Mesendoderm (in vitro differentiated cells): ENCODE measurements at regions not wholly inside any gene's neighbourhood (a gene's known extent, or its start where the extent isn't known, plus 50 kb on each side); places are given as distances from the start of the nearest gene placed in this dataset.
A peak's percentile ranks its signal among the peaks of the same experiment; 100 is the strongest.

Experiments used
- DNase-seq: peaks from one replicate; pipeline ENCODE4 v3.0.0; 2013
- H2AK5ac ChIP-seq: 2 replicates; pipeline ENCODE4 v1.6.1; 2013; ENCODE audit warnings: low read length, inconsistent platforms
- H2BK120ac ChIP-seq: 2 replicates; pipeline ENCODE4 v1.6.1; 2013; ENCODE audit warnings: low read depth, mild to moderate bottlenecking, low read length, moderate library complexity, mixed read lengths
- H2BK15ac ChIP-seq: replicated peaks from 2 replicates; pipeline ENCODE4 v1.6.1; 2013; ENCODE audit warnings: low read depth, mild to moderate bottlenecking, moderate library complexity
- H2BK5ac ChIP-seq: 2 replicates; pipeline ENCODE4 v1.6.1; 2013; ENCODE audit warnings: low read length, inconsistent platforms
- H3K18ac ChIP-seq: 2 replicates; pipeline ENCODE4 v1.6.1; 2013; ENCODE audit warnings: mild to moderate bottlenecking, low read length, mixed read lengths
- H3K23ac ChIP-seq: one replicate; pipeline ENCODE4 v1.6.1; 2013; ENCODE audit warnings: low read length
- H3K27ac ChIP-seq: 2 replicates; pipeline ENCODE4 v1.5.1; 2013; ENCODE audit warnings: low read depth, mild to moderate bottlenecking, inconsistent platforms, low read length, moderate library complexity
- H3K27me3 ChIP-seq: 2 replicates; pipeline ENCODE4 v1.6.1; 2013; ENCODE audit warnings: low read length, control low read depth, mild to moderate bottlenecking, inconsistent platforms; ENCODE audit not compliant: insufficient read depth, poor library complexity
- H3K36me3 ChIP-seq: 2 replicates; pipeline ENCODE4 v1.6.1; 2013; ENCODE audit warnings: low read length, inconsistent platforms; ENCODE audit not compliant: control insufficient read depth, insufficient read depth
- H3K4ac ChIP-seq: one replicate; pipeline ENCODE4 v1.6.1; 2013; ENCODE audit warnings: low read depth, mild to moderate bottlenecking, low read length, moderate library complexity
- H3K4me1 ChIP-seq: 2 replicates; pipeline ENCODE4 v1.6.1; 2013; ENCODE audit warnings: low read depth, low read length, inconsistent platforms; ENCODE audit not compliant: control insufficient read depth
- H3K4me2 ChIP-seq: 2 replicates; pipeline ENCODE4 v1.6.1; 2013; ENCODE audit warnings: low read length
- H3K4me3 ChIP-seq: 2 replicates; pipeline ENCODE4 v1.5.1; 2013; ENCODE audit warnings: mild to moderate bottlenecking, low read length
- H3K56ac ChIP-seq: one replicate; pipeline ENCODE4 v1.6.1; 2013; ENCODE audit warnings: low read length
- H3K79me1 ChIP-seq: 2 replicates; pipeline ENCODE4 v1.6.1; 2013; ENCODE audit warnings: low read length, inconsistent platforms
- H3K79me2 ChIP-seq: 2 replicates; pipeline ENCODE4 v1.6.1; 2013; ENCODE audit warnings: mild to moderate bottlenecking, low read length; ENCODE audit not compliant: control insufficient read depth, insufficient read depth
- H3K9ac ChIP-seq: 2 replicates; pipeline ENCODE4 v1.6.1; 2013; ENCODE audit warnings: low read length, inconsistent platforms
- H4K5ac ChIP-seq: one replicate; pipeline ENCODE4 v1.6.1; 2013; ENCODE audit warnings: low read length
- H4K8ac ChIP-seq: one replicate; pipeline ENCODE4 v1.6.1; 2013; ENCODE audit warnings: low read depth, mild to moderate bottlenecking, control low read depth, low read length, moderate library complexity
- WGBS: extraction: QIAGEN DNeasy Blood & Tissue Kit; methylation state at CpG from one replicate; pipeline ENCODE4 v1.1.7; 2013; ENCODE audit warnings: low lambda C conversion rate, missing lambda C conversion rate; ENCODE audit not compliant: insufficient coverage; ENCODE audit errors: extremely low coverage; 5-methylcytosine and 5-hydroxymethylcytosine counted together

DNA sequence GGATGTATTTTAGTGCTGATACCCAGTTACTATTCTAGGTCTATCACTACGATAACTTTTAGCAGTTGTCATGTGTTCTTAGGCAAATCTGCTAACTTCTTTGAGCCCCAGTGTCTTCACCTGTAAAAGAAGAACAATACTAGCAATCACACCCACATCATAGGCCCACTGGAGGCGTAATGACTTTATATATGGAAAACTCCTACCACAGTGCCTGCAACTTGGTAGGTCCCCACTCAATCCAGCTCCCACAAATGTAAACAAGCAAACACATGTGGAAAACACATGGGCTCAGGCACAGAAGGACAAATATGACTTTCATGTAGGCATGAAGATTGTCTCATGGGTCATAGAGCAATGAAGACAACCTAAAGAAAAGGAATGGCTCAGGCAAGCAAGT is 115.8 kb downstream of the TBX19 start:
- Histone ChIP-seq H3K4me1 (peaks cover 1% of the 10 kb centered on the region), H3K4me2 (no peak overlapping the region), H3K4me3 (no peak overlapping the region), H3K9ac (no peak overlapping the region), H2AK5ac (no peak overlapping the region), H2BK15ac (no peak overlapping the region), H4K5ac (no peak overlapping the region), H3K4ac (no peak overlapping the region), H3K36me3 (no peaks in the 10 kb centered on the region), H3K18ac (no peak overlapping the region), H3K27me3 (no peaks in the 10 kb centered on the region), H3K27ac (no peak overlapping the region), H2BK120ac (no peak overlapping the region), H2BK5ac (no peak overlapping the region), H3K23ac (no peak overlapping the region), H3K79me2 (no peaks in the 10 kb centered on the region), H3K56ac (no peak overlapping the region), H4K8ac (no peak overlapping the region), H3K79me1 (no peaks in the 10 kb centered on the region)
- WGBS, result no CpG with 5 or more reads among the region's 2 CpGs
- no peak for DNase-seq

DNA sequence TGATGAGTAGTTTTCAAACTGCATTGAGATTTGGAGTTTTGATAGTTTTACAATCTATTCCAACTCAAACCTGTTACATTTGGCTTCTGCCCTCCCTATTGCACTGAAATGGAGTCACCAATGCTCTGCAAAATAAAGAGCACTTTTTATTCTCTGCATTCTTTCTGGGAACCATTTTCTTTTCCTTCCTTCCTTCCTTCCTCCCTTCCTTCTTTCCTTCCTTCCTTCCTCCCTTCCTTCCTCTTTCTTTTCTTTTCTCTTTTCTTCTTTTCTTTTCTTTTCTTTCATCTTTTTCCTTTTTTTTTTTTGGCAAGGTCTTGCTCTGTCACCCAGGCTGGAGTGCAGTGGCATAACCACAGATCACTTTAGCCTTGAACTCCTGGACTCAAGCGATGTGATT is 114.2 kb downstream of the TBX19 start:
- Histone ChIP-seq H2BK120ac (no peak overlapping the region), H2BK5ac (no peak overlapping the region), H3K79me1 (no peaks in the 10 kb centered on the region), H3K9ac (no peak overlapping the region), H3K4ac (no peak overlapping the region), H4K8ac (no peak overlapping the region), H3K27me3 (no peaks in the 10 kb centered on the region), H3K4me2 (no peak overlapping the region), H2BK15ac (no peak overlapping the region), H3K23ac (no peak overlapping the region), H3K56ac (no peak overlapping the region), H3K4me3 (no peak overlapping the region), H3K18ac (no peak overlapping the region), H2AK5ac (no peak overlapping the region), H3K36me3 (no peaks in the 10 kb centered on the region), H4K5ac (no peak overlapping the region), H3K4me1 (peaks cover 1% of the 10 kb centered on the region), H3K27ac (no peak overlapping the region), H3K79me2 (no peaks in the 10 kb centered on the region)
- WGBS, result no CpG with 5 or more reads among the region's 1 CpG
- DNase-seq, result no peak

DNA sequence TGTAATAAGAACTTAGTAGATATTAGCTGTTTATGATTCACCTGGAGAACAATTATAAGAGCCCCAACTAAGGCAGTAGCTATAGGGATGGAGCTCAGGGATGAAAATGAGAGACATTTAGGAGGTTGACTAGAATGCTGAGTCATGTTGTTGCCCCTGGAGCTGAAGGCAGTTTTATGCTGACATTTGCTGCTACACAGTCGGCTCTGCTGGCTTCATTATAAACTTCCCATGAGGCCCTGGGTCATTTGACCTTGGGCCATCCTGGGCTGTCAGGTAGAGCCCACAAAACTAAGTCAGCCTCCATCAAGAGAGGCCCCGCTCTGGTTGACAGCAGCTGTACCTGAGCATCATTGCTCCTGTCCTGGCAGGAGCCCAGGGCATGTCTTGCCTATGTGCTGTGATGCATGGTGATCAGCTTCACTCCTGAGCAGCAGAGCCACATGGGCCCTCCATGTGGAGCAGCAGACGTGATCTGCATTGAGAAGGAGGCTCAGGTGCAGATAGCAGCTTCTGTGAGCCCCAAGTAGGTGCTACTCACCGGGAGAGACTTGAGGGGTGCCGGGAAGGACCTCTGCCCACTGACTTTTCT is 112.4 kb downstream of the TBX19 start:
- Histone ChIP-seq H4K8ac (no peak overlapping the region), H4K5ac (no peak overlapping the region), H3K27ac (no peak overlapping the region), H3K27me3 (no peaks in the 10 kb centered on the region), H3K56ac (no peak overlapping the region), H3K36me3 (no peaks in the 10 kb centered on the region), H3K79me1 (no peaks in the 10 kb centered on the region), H2BK5ac (no peak overlapping the region), H3K18ac (no peak overlapping the region), H3K23ac (no peak overlapping the region), H3K4me1 (no peaks in the 10 kb centered on the region), H3K4ac (no peak overlapping the region), H2BK120ac (no peak overlapping the region), H3K79me2 (no peaks in the 10 kb centered on the region), H3K9ac (no peak overlapping the region), H3K4me3 (no peak overlapping the region), H2AK5ac (no peak overlapping the region), H3K4me2 (no peak overlapping the region), H2BK15ac (no peak overlapping the region)
- no CpG with 5 or more reads among the region's 5 CpGs for WGBS
- DNase-seq, result no peak

DNA sequence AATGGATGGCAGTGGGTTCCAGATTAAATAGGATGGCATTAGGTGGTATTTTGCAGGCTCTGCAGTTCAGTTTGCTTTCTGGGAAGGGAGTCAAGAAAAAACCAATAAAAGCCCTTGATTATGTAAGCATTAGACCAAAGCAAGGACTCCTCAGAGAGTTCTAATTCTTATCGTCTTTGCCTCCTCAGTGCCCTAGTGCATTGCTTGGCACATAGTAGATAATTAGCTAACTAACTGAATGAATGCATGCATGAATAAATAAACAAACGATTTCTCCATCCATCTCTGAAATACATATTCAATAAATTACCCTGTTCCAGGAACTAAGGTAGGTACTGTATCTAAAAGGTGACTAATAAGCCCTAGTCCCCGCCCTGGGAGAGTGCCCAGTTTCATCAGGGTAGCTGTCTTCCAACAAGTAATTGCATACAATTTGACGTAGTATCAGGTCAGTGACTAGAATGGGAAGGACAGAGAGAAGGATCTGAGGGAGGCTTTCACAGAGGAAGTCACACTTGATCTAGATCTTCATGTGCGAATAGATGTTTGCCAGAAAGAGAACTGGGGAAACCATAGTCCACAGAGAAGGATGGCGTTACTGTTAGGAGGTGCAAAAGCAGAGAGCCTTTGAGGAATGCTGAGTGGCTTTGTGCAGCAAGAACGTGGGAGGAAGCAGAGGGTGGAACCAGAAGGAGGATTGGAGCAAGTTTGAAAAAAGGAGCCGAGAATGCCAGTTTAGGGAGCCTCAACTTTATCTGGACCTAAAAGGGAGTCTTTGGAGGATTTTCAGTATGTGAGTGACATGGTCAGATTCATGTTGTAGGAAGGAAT is 111.4 kb downstream of the TBX19 start:
- DNase-seq, result peak; percentile 33
- Histone ChIP-seq H2BK5ac (no peak overlapping the region), H3K79me2 (no peaks in the 10 kb centered on the region), H3K18ac (no peak overlapping the region), H2BK120ac (no peak overlapping the region), H4K8ac (no peak overlapping the region), H3K79me1 (no peaks in the 10 kb centered on the region), H3K4me3 (no peak overlapping the region), H4K5ac (no peak overlapping the region), H3K9ac (no peak overlapping the region), H3K4me2 (no peak overlapping the region), H3K27ac (no peak overlapping the region), H3K23ac (no peak overlapping the region), H3K4ac (no peak overlapping the region), H2AK5ac (no peak overlapping the region), H2BK15ac (no peak overlapping the region), H3K4me1 (peaks cover 2% of the 10 kb centered on the region), H3K27me3 (no peaks in the 10 kb centered on the region), H3K56ac (no peak overlapping the region), H3K36me3 (no peaks in the 10 kb centered on the region)
- WGBS, result no CpG with 5 or more reads among the region's 8 CpGs

DNA sequence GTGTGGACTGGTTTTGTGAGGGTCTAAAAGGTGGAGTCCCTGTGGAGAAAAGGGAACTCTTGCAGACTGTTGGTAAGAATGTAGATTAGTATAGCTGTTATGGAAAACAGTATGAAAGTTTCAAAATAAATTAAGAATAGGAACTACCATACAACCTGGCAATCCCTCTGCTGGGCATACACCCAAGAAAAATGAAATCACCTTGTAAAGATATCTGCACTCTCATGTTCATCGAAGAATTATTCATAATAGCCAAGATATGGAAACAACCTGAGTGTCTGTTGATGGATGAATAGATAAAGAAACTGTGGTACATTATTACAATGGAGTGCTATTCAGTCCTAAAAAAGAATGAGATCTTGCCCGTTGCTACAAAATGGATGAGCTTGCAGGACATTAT is 109.6 kb downstream of the TBX19 start:
- Histone ChIP-seq H4K5ac (no peak overlapping the region), H3K4me1 (peaks cover 2% of the 10 kb centered on the region), H2BK15ac (no peak overlapping the region), H3K23ac (no peak overlapping the region), H4K8ac (no peak overlapping the region), H3K4me3 (no peak overlapping the region), H3K79me2 (no peaks in the 10 kb centered on the region), H3K4me2 (no peak overlapping the region), H3K27ac (no peak overlapping the region), H3K9ac (no peak overlapping the region), H2BK5ac (no peak overlapping the region), H3K56ac (no peak overlapping the region), H2BK120ac (no peak overlapping the region), H3K4ac (no peak overlapping the region), H3K27me3 (no peaks in the 10 kb centered on the region), H3K18ac (no peak overlapping the region), H3K79me1 (no peaks in the 10 kb centered on the region), H3K36me3 (no peaks in the 10 kb centered on the region), H2AK5ac (no peak overlapping the region)
- DNase-seq, result no peak
- no CpG with 5 or more reads among the region's 2 CpGs for whole genome bisulfite sequencing
